BJ (cell line): ENCODE measurements at regions not wholly inside any gene's neighbourhood (a gene's known extent, or its start where the extent isn't known, plus 50 kb on each side); places are given as distances from the start of the nearest gene placed in this dataset.
"Not testable (repeated sequence)": the region's sequence is repeated elsewhere in the genome, so short reads cannot be mapped to it uniquely, and the experiment has no call there.

Experiments used
- CTCF ChIA-PET: fragments of 350-600 bp; formaldehyde crosslinking; extraction: SDS; loops from one replicate; lab custom pipeline; 2021; ENCODE audit warnings: antibody characterized with exemption, inconsistent platforms; lab: Yijun Ruan, JAX
- POLR2A ChIA-PET: fragments of 300-600 bp; sonication (Branson Sonifier 250); formaldehyde crosslinking; extraction: SDS; loops from one replicate; lab custom pipeline; 2021; ENCODE audit warnings: antibody characterized with exemption; lab: Charles Lee
- DNase-seq: peaks from one replicate; pipeline ENCODE4 v3.0.0-alpha.2; 2011; ENCODE audit warnings: low read depth
- H3K27me3 ChIP-seq: 2 replicates; pipeline ENCODE4 v1.6.0; 2011; ENCODE audit warnings: low read length; ENCODE audit not compliant: control insufficient read depth, insufficient read depth
- H3K36me3 ChIP-seq: 2 replicates; pipeline ENCODE4 v1.5.1; 2011; ENCODE audit warnings: low read length; ENCODE audit not compliant: control insufficient read depth, insufficient read depth
- H3K4me3 ChIP-seq: 2 replicates; pipeline ENCODE4 v1.5.1; 2011; ENCODE audit warnings: low read depth, mild to moderate bottlenecking, control low read depth, low read length
- TF ChIP-seq, protein P1 (sequence below): IDR thresholded peaks from 2 replicates; pipeline ENCODE4 v1.5.1; 2011; ENCODE audit warnings: low read depth, mild to moderate bottlenecking, control low read depth, inconsistent platforms, low read length, moderate library complexity; ENCODE audit not compliant: insufficient read depth

DNA sequence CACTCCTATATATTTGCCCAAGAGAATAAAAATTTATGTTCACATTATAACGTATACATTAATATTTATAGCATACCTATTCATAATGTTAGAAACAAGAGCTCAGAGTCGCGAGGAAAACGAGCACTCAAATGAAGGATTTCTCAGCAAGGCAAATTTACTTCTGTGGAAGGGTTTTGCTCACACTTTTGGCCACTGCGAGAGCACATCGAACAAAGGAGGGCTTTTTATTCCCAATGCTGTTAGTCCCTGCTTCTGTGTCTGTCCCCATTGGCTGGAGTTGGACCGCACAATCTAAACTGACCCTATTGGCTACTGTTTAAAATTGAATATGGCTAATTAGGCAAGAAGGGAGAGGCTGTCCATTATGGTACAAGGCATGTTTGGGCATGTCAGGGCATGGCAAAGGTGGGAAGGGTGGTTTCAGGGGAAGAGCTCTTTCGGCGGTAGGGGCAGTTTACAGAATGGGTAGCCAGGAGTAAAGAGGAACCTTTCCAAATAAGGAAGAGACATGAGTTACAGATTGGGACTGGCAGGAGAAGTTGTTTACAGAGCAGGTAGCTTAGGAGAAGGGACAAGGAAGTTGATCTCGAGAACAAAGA is 702.9 kb downstream of the TRHDE start:
- no peaks in the 10 kb centered on the region for H3K27me3 ChIP-seq
- CTCF ChIA-PET = no interaction called here
- DNase-seq = no peak
- POLR2A ChIA-PET = no interaction called here
- TF ChIP-seq, protein P1, sequence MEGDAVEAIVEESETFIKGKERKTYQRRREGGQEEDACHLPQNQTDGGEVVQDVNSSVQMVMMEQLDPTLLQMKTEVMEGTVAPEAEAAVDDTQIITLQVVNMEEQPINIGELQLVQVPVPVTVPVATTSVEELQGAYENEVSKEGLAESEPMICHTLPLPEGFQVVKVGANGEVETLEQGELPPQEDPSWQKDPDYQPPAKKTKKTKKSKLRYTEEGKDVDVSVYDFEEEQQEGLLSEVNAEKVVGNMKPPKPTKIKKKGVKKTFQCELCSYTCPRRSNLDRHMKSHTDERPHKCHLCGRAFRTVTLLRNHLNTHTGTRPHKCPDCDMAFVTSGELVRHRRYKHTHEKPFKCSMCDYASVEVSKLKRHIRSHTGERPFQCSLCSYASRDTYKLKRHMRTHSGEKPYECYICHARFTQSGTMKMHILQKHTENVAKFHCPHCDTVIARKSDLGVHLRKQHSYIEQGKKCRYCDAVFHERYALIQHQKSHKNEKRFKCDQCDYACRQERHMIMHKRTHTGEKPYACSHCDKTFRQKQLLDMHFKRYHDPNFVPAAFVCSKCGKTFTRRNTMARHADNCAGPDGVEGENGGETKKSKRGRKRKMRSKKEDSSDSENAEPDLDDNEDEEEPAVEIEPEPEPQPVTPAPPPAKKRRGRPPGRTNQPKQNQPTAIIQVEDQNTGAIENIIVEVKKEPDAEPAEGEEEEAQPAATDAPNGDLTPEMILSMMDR = no peak
- no peaks in the 10 kb centered on the region for H3K36me3 ChIP-seq
- no peak overlapping the region for H3K4me3 ChIP-seq

DNA sequence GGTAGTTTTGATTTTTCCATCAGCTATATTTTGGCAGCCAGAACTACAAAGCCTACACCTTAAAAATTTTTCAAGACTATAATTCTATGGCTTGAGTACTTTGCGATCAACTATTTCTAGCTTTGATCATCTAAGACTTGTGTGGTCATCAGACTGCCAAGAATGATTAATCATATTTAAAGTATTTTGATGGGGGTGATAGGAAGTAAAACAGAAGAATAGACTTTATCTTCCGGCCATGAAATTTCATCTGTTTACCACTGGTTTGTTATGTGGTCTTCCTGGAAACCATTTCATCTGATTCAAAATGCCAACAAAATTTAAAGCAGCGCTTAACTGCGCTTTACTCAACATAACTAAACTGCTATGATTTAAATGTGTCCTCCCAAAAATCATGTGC is 706.8 kb downstream of the TRHDE start:
- no peak for DNase-seq
- H3K36me3 ChIP-seq = no peaks in the 10 kb centered on the region
- CTCF ChIA-PET = no interaction called here

DNA sequence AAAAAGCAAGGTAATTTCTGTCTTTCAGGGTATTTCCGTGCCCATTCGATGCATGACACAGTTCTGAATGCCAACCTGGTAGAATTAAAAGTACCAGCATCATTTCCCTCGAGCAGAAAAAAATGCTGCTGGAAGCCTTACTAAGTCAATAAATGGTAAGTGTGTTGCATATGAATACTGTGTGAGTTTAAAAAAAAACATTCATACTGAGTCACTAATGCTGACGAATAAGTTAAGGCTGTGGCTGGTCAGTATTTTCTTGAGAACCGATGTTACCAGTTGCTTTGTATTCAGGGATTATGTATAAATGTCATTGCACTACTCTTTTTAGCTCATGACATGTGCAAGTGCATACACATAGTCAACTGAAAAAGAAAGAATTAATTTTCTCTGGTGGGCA is 710.2 kb downstream of the TRHDE start:
- ChIA-PET CTCF (no interaction called here), POLR2A (no interaction called here)
- TF ChIP-seq, protein P1 = no peak
- no peak for DNase-seq
- no peaks in the 10 kb centered on the region for H3K27me3 ChIP-seq
- H3K4me3 ChIP-seq = no peak overlapping the region
- no peaks in the 10 kb centered on the region for H3K36me3 ChIP-seq

More for the DNA sequence above, 706.8 kb downstream of the TRHDE start:
- Histone ChIP-seq H3K4me3 (no peak overlapping the region), H3K27me3 (no peaks in the 10 kb centered on the region)
- POLR2A ChIA-PET = no interaction called here
- TF ChIP-seq, protein P1 = no peak

DNA sequence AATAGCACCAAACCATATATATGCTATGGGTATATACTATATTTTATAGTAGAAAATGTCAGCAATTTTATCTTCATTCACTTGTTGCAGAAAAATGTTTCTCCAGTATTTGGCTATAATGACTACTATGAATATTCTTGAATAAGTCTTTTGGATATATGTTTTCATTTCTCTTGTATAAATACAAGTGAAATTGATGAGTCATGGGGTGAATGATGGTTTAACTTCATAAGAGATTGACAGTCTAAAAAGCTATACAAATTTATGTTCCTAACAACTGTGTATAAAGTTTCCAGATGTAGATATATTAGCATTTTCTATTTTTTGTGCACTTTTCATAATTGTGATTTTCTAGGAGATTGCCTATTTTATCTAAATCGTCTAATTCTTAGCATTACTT is 714.8 kb downstream of the TRHDE start:
- TF ChIP-seq, protein P1 = no peak
- Histone ChIP-seq H3K27me3 (no peaks in the 10 kb centered on the region), H3K4me3 (no peak overlapping the region), H3K36me3 (no peaks in the 10 kb centered on the region)
- no peak for DNase-seq
- CTCF ChIA-PET = no interaction called here
- POLR2A ChIA-PET = no interaction called here

DNA sequence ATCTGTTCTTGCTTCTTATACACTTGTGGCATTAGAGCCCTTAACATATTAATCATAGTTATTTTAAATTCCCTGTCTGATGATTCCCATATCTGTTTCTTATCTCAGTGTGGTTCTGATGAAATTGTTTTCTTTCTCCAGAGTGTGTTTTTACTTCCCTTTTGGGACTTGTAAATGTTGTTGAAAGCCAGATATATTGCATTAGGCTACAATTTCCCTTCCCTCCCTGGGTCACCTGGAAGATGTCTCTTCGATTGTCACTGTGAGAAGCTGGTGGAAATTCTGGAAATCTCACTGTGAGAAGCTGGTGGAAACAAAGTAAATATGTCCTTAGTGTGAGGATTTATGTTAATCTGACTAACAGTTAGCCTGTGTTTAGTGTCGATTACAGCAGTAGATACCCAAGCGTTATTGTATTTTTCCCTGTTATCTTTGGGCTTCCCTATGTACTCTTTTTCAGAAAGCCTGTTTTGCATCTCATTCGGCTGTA is 717.3 kb downstream of the TRHDE start:
- CTCF ChIA-PET = no interaction called here
- DNase-seq = no peak
- Histone ChIP-seq H3K4me3 (no peak overlapping the region), H3K36me3 (no peaks in the 10 kb centered on the region), H3K27me3 (no peaks in the 10 kb centered on the region)
- TF ChIP-seq, protein P1 = no peak
- POLR2A ChIA-PET = no interaction called here

DNA sequence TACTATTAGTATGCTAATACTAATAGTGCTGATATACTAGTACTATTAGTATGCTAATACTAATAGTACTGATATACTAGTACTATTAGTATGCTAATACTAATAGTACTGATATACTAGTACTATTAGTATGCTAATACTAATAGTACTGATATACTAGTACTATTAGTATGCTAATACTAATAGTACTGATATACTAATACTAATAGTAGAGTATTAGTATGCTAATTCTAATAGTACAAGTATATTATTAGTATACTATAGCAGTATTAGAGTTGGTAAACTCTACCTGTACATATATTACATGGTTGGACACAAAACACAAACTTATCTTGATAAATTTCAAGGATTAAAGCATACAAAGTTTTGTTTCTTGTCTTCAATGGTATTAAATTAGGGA is 722.9 kb downstream of the TRHDE start:
- CTCF ChIA-PET = interaction anchor here (1.2 kb wide), 1 partner anchor 11 kb away, joined by 4 read pairs; no protein-coding TSS in a partner anchor
- DNase-seq = not testable (repeated sequence)

More for the DNA sequence above, 722.9 kb downstream of the TRHDE start:
- H3K27me3 ChIP-seq, H3K4me3 ChIP-seq, POLR2A ChIA-PET, H3K36me3 ChIP-seq: not testable (repeated sequence)
